ENCODE measurements at regions not wholly inside any gene's neighbourhood (a gene's known extent, or its start where the extent isn't known, plus 50 kb on each side); places are given as distances from the start of the nearest gene placed in this dataset.

DNA sequence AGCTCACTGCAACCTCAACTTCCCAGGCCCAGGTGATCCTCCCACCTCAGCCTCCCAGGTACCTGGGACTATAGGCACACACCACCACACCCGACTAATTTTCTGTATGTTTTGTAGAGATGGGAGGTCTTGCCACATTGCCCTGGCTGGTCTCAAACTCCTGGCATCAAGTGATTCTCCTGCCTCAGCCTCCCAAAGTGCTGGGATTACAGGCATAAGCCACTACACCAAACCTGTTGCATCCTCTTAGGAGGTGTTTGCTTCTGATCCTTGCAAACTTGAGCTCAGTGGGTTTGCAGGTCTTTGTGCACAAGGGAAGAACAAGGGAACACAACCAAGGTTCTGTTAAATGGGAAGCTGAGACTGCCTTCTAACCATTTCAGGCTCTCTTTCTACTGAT is 184.6 kb downstream of the ARHGAP12 start:
- no peak for TF ChIP-seq POLR2A (IDR thresholded peaks at IDR 0.05; ENCODE audit: low read depth, low read length)
- TF ChIP-seq, protein P1, sequence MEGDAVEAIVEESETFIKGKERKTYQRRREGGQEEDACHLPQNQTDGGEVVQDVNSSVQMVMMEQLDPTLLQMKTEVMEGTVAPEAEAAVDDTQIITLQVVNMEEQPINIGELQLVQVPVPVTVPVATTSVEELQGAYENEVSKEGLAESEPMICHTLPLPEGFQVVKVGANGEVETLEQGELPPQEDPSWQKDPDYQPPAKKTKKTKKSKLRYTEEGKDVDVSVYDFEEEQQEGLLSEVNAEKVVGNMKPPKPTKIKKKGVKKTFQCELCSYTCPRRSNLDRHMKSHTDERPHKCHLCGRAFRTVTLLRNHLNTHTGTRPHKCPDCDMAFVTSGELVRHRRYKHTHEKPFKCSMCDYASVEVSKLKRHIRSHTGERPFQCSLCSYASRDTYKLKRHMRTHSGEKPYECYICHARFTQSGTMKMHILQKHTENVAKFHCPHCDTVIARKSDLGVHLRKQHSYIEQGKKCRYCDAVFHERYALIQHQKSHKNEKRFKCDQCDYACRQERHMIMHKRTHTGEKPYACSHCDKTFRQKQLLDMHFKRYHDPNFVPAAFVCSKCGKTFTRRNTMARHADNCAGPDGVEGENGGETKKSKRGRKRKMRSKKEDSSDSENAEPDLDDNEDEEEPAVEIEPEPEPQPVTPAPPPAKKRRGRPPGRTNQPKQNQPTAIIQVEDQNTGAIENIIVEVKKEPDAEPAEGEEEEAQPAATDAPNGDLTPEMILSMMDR (conservative IDR thresholded peaks at IDR 0.05; ENCODE audit: low read depth, low read length) = no peak
- no peak for TF ChIP-seq CHD1 (IDR thresholded peaks at IDR 0.05; ENCODE audit: low read depth, low read length)
- no peak for TF ChIP-seq FOS (IDR thresholded peaks at IDR 0.05; ENCODE audit: low read depth, low read length)
- TF ChIP-seq CEBPB (IDR thresholded peaks at IDR 0.05; ENCODE audit: low read depth, low read length) = no peak
